Liver (tissue), 3 donors: ENCODE measurements at regions not wholly inside any gene's neighbourhood (a gene's known extent, or its start where the extent isn't known, plus 50 kb on each side); places are given as distances from the start of the nearest gene placed in this dataset.

Experiments used
- ATF3 ChIP-seq: IDR thresholded peaks from 2 replicates; pipeline ENCODE4 v1.6.1; 2016; ENCODE audit warnings: antibody characterized with exemption
- GABPA ChIP-seq, 2 donors: IDR thresholded peaks in 1 of 2; conservative IDR thresholded peaks in 1 of 2; 2 replicates each; pipeline ENCODE4 v1.6.1; 2016; ENCODE audit warnings: antibody characterized with exemption in 2 of 2, mild to moderate bottlenecking in 1 of 2, moderate library complexity in 1 of 2
- JUND ChIP-seq, 2 donors: IDR thresholded peaks; 2 replicates each; pipeline ENCODE4 v1.6.1; 2016; ENCODE audit warnings: antibody characterized with exemption in 2 of 2
- NR2F2 ChIP-seq: IDR thresholded peaks from 2 replicates; pipeline ENCODE4 v1.6.1; 2016; ENCODE audit warnings: antibody characterized with exemption
- SP1 ChIP-seq: IDR thresholded peaks from 2 replicates; pipeline ENCODE4 v1.6.1; 2018; ENCODE audit warnings: antibody characterized with exemption, mild to moderate bottlenecking
- TAF1 ChIP-seq: conservative IDR thresholded peaks from 2 replicates; pipeline ENCODE4 v1.6.1; 2016; ENCODE audit warnings: antibody characterized with exemption, mild to moderate bottlenecking
- TF ChIP-seq, protein P1 (sequence below): fragments of 150-350 bp; IDR thresholded peaks from 2 replicates; pipeline ENCODE4 v1.5.1; 2017; ENCODE audit warnings: improper control_type of control experiment, low read depth, low read length; ENCODE audit not compliant: missing input control
- donor health status: healthy.
- donor health status: healthy.

- TF ChIP-seq, protein P1, sequence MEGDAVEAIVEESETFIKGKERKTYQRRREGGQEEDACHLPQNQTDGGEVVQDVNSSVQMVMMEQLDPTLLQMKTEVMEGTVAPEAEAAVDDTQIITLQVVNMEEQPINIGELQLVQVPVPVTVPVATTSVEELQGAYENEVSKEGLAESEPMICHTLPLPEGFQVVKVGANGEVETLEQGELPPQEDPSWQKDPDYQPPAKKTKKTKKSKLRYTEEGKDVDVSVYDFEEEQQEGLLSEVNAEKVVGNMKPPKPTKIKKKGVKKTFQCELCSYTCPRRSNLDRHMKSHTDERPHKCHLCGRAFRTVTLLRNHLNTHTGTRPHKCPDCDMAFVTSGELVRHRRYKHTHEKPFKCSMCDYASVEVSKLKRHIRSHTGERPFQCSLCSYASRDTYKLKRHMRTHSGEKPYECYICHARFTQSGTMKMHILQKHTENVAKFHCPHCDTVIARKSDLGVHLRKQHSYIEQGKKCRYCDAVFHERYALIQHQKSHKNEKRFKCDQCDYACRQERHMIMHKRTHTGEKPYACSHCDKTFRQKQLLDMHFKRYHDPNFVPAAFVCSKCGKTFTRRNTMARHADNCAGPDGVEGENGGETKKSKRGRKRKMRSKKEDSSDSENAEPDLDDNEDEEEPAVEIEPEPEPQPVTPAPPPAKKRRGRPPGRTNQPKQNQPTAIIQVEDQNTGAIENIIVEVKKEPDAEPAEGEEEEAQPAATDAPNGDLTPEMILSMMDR: no peak
- TF ChIP-seq JUND (IDR thresholded peaks at IDR 0.05) (no peak), NR2F2 (no peak), ATF3 (no peak), GABPA (IDR thresholded peaks at IDR 0.05 in 1 of 2, conservative IDR thresholded peaks at IDR 0.05 in 1 of 2) (no peak), TAF1 (no peak), SP1 (no peak)
Measured at GRCh38 chr18:76307293-76307690, 187.8 kb downstream of the ZNF516 start.
